IPS DF 6.9 (cell line): ENCODE measurements at regions not wholly inside any gene's neighbourhood (a gene's known extent, or its start where the extent isn't known, plus 50 kb on each side); places are given as distances from the start of the nearest gene placed in this dataset.
"Not testable (repeated sequence)": the region's sequence is repeated elsewhere in the genome, so short reads cannot be mapped to it uniquely, and the experiment has no call there.

Experiments
- DNase-seq: peaks from one replicate; pipeline ENCODE4 v3.0.0-alpha.2; 2013; ENCODE audit warnings: low read depth, low spot score
- H3K27ac ChIP-seq: one replicate; pipeline ENCODE4 v1.5.1; 2013; ENCODE audit warnings: low read length, control low read depth
- H3K27me3 ChIP-seq: 2 replicates; pipeline ENCODE4 v1.6.1; 2013; ENCODE audit warnings: mild to moderate bottlenecking, low read length; ENCODE audit not compliant: control insufficient read depth, insufficient read depth
- H3K36me3 ChIP-seq: 2 replicates; pipeline ENCODE4 v1.6.1; 2013; ENCODE audit warnings: low read length; ENCODE audit not compliant: control insufficient read depth, insufficient read depth
- H3K4me1 ChIP-seq: 2 replicates; pipeline ENCODE4 v1.6.1; 2013; ENCODE audit warnings: low read length; ENCODE audit not compliant: control insufficient read depth, insufficient read depth
- H3K4me3 ChIP-seq: 2 replicates; pipeline ENCODE4 v1.5.1; 2013; ENCODE audit warnings: mild to moderate bottlenecking, low read length
- H3K9me3 ChIP-seq: 2 replicates; pipeline ENCODE4 v1.6.1; 2013; ENCODE audit warnings: low read length, inconsistent platforms; ENCODE audit not compliant: control insufficient read depth, insufficient read depth
- WGBS: extraction: QIAGEN DNeasy Blood & Tissue Kit; methylation state at CpG from one replicate; pipeline ENCODE4 v1.1.7; 2013; ENCODE audit warnings: mixed read lengths, missing lambda C conversion rate; ENCODE audit not compliant: insufficient read length, insufficient coverage; 5-methylcytosine and 5-hydroxymethylcytosine counted together

DNA sequence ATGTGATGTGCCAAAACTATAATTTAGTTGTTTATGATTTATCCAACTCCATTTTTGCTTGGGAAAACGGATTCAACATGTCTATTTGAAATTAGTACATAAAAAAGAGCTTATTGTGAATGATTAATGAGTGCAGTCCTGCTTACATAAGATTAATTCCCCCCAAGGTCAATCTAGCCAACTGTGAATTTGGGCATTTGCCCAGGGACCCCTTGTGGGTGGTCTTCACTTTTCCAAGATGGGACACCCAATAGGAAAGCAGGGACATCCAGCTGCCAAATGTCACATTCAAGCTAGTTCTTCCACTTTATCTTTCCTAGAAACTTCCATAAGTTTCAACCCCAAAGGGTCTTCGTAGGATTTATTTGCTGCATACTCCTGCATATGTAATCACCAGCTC, 362.4 kb upstream of the PKN2 start:
- no peaks in the 10 kb centered on the region for H3K36me3 ChIP-seq
- no CpG with 5 or more reads among the region's 2 CpGs for WGBS
- no peaks in the 10 kb centered on the region for H3K4me1 ChIP-seq
- no peak overlapping the region for H3K27ac ChIP-seq
- no peaks in the 10 kb centered on the region for H3K9me3 ChIP-seq
- H3K4me3 ChIP-seq = no peak overlapping the region
- H3K27me3 ChIP-seq = no peaks in the 10 kb centered on the region
- no peak for DNase-seq

DNA sequence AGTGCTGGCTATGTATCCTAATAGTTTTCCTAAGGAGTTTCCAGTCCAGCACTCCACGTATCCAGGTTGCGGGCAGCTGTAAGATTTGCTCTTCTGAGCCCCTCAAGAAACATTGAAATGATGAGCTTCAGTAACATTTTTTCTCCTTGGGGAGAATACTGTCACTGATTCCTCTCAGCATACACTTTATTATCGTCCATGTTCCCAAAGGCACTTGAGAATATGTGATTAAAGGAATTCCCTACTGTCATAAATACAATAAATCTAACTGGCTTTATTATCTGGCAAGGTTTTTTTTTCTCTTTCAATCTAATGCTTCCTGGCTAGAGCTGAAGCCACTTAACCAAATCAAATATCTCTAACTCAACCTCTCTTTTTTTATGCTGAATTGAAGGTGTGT, 359.2 kb upstream of the PKN2 start:
- Histone ChIP-seq H3K27ac (no peak overlapping the region), H3K4me1 (no peaks in the 10 kb centered on the region), H3K36me3 (no peaks in the 10 kb centered on the region), H3K27me3 (no peaks in the 10 kb centered on the region), H3K9me3 (no peaks in the 10 kb centered on the region), H3K4me3 (no peak overlapping the region)
- no CpG with 5 or more reads among the region's 3 CpGs for WGBS
- DNase-seq = no peak

DNA sequence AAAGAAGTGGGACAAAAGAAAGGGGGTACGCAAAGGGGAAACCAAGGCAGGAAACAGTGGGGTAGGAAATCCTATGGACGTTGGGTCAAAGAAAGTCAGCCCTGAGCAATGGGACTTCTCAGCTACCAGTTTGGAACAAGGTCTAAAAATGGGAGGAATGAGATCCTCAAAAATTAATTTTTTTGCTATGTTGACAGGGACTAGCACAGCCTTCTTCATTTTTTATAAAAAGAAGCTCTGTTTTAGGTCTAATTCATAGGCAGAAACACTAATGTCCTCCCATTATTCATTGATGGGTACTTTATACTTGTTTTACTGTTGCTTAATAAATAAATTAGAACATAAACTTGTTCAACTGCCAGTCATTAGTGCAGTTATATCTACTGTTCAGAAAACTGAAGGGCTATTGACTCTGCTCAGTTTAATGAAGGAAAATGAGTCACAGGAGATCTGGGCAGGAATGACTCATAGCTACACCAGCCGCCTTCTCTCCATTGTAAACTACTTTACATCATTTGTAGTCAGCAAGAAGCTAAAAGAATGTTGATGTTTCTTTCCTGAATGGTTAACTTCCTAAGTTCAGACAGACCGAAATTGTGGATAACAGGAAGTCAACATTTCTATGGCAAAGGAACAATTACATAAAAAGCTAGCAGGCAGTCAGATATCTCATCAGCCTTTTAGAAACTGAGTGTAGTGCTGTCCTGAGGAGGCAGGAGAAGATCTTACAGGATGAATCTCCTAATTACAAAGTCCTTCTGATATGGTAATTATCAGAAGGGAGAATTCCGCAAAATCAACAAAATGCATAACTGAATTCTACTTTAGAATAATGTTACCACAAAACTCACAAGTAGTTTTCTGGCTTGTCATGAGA, 356.4 kb upstream of the PKN2 start:
- no peak overlapping the region for H3K4me3 ChIP-seq
- no peaks in the 10 kb centered on the region for H3K9me3 ChIP-seq
- no peaks in the 10 kb centered on the region for H3K27me3 ChIP-seq
- H3K36me3 ChIP-seq = no peaks in the 10 kb centered on the region
- WGBS = no CpG with 5 or more reads among the region's 5 CpGs
- H3K4me1 ChIP-seq = no peaks in the 10 kb centered on the region
- no peak for DNase-seq
- no peak overlapping the region for H3K27ac ChIP-seq

DNA sequence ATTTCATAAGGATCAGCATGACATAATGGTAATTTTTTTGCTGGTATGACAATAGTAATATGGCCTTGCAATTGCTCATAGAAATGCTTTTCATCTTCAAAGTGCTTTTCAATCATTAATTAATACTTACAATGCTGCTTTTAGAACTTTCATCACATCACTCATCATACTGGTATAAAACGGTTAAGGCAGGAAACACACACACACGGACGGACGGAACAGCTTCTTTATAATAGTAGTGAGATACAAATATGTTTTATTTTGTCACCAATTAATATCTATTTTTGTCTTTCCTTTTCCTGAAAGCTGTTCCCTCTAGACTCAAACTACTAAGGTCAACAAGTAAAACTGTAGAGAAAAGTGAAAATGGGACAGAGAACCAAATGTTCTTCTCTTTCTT, 353.9 kb upstream of the PKN2 start:
- H3K27me3 ChIP-seq = no peaks in the 10 kb centered on the region
- WGBS = no CpG with 5 or more reads among the region's 4 CpGs
- no peaks in the 10 kb centered on the region for H3K4me1 ChIP-seq
- no peak overlapping the region for H3K4me3 ChIP-seq
- H3K36me3 ChIP-seq = no peaks in the 10 kb centered on the region
- no peak overlapping the region for H3K27ac ChIP-seq
- H3K9me3 ChIP-seq = no peaks in the 10 kb centered on the region
- no peak for DNase-seq

DNA sequence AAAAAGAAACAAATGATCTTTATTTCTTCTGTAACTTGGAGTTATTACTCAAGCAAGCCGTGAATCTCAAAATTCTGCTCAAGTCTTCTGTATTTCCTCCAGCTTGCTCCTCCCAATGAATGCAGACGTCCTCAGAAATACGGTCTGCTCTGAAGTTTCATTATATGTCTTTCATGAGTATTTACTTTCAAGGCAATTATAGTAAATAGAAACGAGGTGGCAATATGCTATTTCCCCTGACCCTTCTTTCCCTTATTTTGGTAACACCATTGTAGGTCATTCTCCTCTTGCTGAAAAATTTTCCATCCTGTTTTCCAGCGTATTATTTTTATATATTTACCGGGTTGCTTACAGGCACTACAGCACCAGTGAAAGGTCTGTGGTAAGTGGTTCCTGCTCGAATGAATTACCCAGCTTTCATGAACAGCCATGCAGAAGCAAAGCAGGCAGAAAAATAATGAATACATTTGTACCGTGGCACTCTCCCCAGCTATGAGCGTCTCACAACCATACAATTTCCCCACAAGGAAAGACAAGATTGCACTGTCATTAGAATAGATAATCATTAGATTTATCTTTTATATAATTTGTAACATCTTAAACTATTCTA, 350.9 kb upstream of the PKN2 start:
- Histone ChIP-seq H3K27ac (no peak overlapping the region), H3K9me3 (no peaks in the 10 kb centered on the region), H3K4me1 (no peaks in the 10 kb centered on the region), H3K4me3 (no peak overlapping the region), H3K27me3 (no peaks in the 10 kb centered on the region), H3K36me3 (no peaks in the 10 kb centered on the region)
- no CpG with 5 or more reads among the region's 9 CpGs for WGBS
- DNase-seq = no peak

DNA sequence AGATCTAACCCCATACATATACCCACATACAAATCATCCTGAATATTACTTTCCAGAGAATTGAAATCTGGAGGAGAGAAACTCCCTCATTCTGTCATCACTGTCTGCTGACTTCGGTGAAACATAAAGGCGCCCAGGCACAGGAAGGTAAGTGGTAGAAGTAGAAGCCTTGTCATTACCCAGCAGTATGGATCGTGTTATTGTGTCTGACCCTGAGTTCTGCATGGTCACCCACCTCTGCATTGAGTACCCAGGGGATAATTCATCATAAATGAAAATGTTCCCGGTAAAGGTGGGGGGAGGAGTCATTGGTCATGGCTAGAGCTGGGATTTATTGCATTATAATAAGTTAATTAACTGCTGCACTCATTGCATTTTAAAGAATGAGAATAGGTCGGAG, 342.6 kb upstream of the PKN2 start:
- H3K4me1 ChIP-seq = no peaks in the 10 kb centered on the region
- H3K27ac ChIP-seq = no peak overlapping the region
- no CpG with 5 or more reads among the region's 5 CpGs for WGBS
- no peak for DNase-seq
- no peak overlapping the region for H3K4me3 ChIP-seq
- H3K9me3 ChIP-seq = no peaks in the 10 kb centered on the region
- no peaks in the 10 kb centered on the region for H3K36me3 ChIP-seq
- H3K27me3 ChIP-seq = no peaks in the 10 kb centered on the region

DNA sequence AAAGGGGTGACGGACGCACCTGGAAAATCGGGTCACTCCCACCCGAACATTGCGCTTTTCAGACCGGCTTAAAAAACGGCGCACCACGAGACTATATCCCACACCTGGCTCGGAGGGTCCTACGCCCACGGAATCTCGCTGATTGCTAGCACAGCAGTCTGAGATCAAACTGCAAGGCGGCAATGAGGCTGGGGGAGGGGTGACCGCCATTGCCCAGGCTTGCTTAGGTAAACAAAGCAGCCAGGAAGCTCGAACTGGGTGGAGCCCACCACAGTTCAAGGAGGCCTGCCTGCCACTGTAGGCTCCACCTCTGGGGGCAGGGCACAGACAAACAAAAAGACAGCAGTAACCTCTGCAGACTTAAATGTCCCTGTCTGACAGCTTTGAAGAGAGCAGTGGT, 342.0 kb upstream of the PKN2 start:
- DNase-seq, H3K36me3 ChIP-seq, H3K27me3 ChIP-seq, H3K9me3 ChIP-seq, H3K27ac ChIP-seq, H3K4me3 ChIP-seq, H3K4me1 ChIP-seq: not testable (repeated sequence)
- no CpG with 5 or more reads among the region's 16 CpGs for WGBS

DNA sequence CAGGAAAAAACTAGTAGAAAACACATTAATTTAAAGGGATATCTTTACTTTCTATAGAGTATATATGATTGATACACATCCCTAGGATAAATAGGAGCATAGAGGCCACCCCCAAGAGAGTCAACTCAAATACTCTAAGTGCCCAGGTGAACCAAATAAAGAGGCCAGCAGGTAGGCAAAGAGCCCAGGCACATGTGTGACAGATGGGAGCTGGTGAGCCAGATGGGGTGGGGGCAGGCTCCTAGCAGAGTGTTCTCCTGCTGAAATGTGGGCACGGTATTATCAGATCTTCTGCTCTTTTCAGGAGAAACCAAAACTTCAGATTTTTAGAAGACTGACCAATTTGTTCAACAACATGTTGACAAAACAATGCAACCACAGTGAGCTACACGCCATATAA, 333.4 kb upstream of the PKN2 start:
- Histone ChIP-seq H3K4me3 (no peak overlapping the region), H3K9me3 (no peaks in the 10 kb centered on the region), H3K27me3 (no peaks in the 10 kb centered on the region), H3K27ac (no peak overlapping the region), H3K4me1 (no peaks in the 10 kb centered on the region), H3K36me3 (no peaks in the 10 kb centered on the region)
- DNase-seq = no peak
- no CpG with 5 or more reads among the region's 2 CpGs for WGBS

DNA sequence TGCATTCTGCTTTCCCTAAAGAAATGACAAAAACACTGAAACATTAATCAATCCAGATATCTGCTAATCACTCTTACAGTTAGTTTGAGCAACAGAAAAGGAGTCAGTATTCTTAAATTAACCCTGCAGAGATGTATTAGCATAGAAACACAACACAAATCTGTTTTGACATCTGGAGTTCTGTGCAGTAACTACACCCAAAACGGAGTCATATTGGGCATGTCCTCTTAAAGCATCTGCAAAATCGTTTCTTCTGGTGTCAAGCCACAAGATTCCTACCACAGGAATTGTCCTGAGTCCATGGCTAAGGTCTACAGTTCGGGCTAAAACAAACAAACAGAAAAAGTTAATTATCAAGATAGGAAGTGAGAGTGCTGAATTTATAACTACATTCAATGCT, 332.1 kb upstream of the PKN2 start:
- H3K36me3 ChIP-seq = no peaks in the 10 kb centered on the region
- no peak for DNase-seq
- no peaks in the 10 kb centered on the region for H3K4me1 ChIP-seq
- H3K27ac ChIP-seq = no peak overlapping the region
- no CpG with 5 or more reads among the region's 3 CpGs for WGBS
- H3K27me3 ChIP-seq = no peaks in the 10 kb centered on the region
- no peaks in the 10 kb centered on the region for H3K9me3 ChIP-seq
- no peak overlapping the region for H3K4me3 ChIP-seq

DNA sequence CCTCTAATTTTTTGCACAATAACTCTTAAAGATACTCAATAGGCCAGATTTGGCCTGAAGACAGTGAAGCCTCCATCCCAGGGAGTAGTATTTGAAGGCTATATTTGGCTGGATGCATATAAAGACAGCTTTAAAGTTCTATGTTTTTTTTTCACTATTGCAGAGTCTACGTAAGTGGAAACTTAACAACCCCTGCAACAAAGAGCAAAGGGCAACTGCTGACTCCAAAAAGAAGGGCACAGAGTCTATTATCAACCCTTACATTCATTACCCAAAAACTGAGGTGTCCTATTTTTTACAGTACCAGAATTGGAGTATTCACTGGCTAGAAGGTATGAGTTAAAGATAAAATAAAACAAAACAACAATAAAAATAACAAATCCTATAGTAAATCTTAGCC, 329.8 kb upstream of the PKN2 start:
- DNase-seq = no peak
- no CpG with 5 or more reads among the region's 1 CpG for WGBS
- H3K4me1 ChIP-seq = no peaks in the 10 kb centered on the region

DNA sequence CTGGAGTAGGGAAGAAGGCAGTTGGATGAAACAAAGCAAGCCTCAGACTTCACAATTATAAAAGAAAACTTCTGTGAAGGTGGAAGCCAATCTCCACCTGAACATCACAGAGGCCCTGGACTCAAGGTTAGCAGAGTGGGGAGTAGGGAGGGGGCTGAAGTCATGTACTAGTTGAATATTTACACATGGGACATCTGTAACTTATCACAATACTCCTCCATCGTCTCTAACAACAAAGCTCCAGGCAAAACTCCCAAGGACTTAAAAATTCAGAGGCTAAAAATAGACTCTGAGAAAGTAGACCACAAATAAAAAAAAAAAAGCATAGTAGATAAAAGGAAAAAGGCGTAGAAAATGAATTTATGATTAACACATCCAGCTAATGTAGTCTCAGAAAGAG, 326.3 kb upstream of the PKN2 start:
- no peak overlapping the region for H3K27ac ChIP-seq
- no peaks in the 10 kb centered on the region for H3K9me3 ChIP-seq
- no peak for DNase-seq
- no peaks in the 10 kb centered on the region for H3K4me1 ChIP-seq
- WGBS = no CpG with 5 or more reads among the region's 2 CpGs
- H3K36me3 ChIP-seq = no peaks in the 10 kb centered on the region
- H3K4me3 ChIP-seq = no peak overlapping the region
- H3K27me3 ChIP-seq = no peaks in the 10 kb centered on the region

More for the DNA sequence above, 329.8 kb upstream of the PKN2 start:
- no peaks in the 10 kb centered on the region for H3K36me3 ChIP-seq
- no peak overlapping the region for H3K27ac ChIP-seq
- H3K4me3 ChIP-seq = no peak overlapping the region
- no peaks in the 10 kb centered on the region for H3K9me3 ChIP-seq
- no peaks in the 10 kb centered on the region for H3K27me3 ChIP-seq
